ENCODE measurements at regions not wholly inside any gene's neighbourhood (a gene's known extent, or its start where the extent isn't known, plus 50 kb on each side); places are given as distances from the start of the nearest gene placed in this dataset.

DNA sequence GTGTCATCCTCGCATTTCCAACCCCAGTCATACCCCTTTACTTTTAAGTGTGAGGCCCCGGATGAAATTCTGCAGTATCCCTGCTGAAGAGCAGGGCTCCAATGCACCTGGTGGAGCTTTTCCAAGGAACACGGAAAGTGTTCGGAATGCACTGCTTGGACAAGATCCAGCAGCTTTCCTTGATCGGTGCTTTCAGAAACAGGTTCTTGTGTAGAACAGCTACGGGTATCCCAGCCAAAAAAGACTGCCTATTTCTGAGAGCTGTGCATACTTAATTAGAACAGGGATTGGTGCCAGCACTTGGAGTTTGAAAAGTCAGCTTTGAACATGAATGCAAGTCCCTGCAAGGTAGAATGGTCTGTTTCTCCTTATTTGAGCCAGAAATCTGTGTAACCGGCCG lies 87.2 kb upstream of the C1QTNF9B start:
- no peak for DNase-seq

DNA sequence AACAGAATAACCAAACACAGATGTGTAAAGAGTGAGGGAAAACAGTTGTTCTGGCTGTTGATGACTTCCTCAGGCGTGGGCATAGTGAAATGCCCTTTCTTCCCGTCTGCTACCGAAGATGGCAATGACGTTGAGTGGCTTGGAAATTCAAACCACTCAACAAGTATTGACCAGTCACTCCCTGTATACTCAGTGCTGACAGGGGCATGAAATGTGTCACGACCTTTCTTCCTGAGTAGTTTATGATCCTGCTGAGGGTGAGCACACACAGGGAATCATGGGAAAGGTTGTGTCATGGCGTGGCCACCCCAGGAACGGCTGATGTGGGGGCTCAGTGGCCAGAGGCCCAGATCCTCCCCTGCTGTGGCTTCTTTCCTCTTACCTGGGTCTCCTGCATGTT lies 87.8 kb upstream of the C1QTNF9B start:
- no peak for DNase-seq

DNA sequence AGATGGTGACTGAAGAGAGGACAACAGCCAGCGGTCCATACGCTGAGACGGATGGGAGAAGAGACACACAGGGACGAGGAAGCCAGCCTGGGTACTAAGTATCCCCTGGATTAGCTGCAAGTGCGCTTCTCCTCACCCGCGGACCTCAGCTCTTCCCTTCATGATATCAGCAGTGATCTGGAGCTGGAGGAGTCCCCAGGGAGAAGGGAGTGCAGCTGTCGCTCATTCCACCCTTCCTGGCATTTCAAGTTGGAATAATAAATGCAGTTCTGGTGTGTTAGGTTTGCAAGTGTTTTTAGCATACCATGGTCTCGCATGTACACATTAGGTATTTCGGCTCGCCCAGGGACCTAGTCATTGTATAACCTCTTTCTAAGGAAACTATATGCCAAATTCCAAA lies 88.5 kb upstream of the C1QTNF9B start:
- DNase-seq = no peak

DNA sequence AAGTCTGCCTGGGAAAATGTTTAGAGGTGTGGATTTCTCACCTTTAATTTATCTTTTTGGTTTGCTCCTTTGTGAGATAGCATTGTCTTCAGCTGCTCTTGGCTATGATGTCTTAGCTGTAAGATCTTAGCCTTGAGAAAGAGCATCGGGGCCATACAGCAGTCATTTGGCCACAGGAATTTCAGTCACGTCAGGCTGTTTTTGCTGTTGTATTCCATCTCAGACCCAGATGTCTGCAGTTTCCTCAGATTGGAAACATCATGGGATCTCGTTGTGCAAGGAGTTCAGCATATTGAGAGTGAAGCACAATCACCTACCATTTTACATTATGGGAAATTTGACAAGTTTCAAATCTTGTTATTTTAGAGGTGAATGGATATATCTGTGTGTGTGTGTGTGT lies 89.3 kb upstream of the C1QTNF9B start:
- DNase-seq = no peak

DNA sequence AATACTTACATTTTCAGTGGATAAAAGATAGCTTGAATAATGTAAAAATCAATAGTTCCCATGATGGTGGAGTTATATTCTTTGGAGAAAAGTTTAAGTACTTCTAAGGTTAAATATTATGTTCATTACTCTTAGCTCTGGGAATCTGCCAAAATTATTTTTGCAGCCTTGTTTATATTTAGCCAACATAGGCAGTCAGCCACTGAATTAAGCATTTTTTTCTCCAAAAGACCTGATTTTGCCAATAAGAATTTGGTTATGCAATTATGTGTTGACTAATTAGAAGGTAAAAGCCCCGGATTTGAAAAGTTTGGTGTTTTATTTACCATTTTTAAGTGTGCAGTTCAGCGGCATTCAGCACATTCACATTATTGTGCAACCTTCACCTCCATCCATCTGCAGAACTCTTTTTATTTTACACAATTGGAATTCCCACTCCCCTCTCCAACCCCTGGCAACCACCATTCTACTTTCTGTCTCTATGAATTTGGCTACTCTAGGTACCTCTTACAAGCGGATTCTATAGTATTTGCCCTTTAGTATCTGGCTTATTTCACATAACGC lies 90.1 kb upstream of the C1QTNF9B start:
- DNase-seq = no peak

DNA sequence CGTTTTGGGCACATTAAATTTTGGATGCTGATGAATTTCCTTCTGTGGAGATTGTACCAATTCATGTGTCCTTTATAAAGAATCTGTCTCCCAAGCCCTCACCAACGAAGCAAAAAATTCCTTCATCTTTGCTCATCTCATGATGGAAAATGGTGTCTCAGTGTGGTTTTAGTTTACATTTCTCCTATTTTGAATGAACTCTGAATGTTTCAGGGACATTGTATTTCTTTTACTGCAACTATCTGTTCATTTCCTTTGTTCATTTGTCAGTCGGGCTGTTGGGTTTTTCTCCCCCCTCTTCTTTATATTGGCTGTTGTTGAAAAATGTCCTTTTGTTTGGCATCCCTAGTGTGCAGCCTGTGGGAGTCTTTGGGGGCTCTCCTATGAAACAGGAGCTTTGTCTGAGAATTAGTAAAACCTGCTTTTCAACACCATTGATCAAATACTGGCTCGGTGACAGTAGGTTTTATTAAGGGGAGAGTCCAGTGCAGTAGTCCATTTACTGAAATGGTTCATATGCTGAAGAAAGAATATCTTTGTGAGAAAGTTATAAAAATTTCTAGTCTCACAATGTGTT lies 91.3 kb upstream of the C1QTNF9B start:
- no peak for DNase-seq

DNA sequence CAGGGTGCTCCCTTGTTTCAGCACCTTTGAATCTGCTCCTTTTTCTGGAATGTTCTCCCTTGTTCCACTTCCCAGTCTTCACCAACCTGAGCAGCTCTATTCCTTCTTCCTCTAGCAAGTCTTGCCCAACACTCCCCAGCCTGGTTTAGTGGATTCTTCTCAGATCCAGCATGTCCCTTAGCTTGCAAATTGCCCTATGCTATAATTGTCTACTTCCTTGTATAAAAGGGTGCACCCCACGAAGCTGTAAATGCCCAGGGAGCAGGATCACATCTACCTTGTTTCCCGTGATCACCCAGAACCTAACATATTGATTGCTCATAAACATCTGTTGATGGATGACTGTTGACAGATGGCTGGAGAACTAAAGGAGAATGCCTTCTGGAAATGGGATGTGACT lies 93.2 kb upstream of the C1QTNF9B start:
- DNase-seq = no peak

DNA sequence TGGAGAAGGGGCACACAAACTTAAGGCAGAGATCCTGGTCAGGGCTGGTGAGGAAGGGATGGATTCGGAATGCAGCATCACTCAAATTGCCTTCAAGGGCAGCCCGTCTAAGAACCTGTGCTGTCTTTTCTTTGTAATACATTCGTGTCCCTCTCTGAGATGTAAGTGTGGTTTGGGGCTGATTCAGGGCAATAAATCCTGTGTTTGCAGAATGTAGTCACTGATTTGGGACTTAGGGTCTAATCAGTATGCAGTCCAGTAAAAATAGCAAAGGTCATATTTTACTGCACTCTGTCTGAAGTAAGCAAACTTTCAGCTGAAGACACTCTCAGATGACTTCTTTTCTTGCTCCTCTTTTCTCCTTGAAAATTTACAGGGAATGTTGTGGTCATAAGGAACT lies 93.8 kb upstream of the C1QTNF9B start:
- no peak for DNase-seq

DNA sequence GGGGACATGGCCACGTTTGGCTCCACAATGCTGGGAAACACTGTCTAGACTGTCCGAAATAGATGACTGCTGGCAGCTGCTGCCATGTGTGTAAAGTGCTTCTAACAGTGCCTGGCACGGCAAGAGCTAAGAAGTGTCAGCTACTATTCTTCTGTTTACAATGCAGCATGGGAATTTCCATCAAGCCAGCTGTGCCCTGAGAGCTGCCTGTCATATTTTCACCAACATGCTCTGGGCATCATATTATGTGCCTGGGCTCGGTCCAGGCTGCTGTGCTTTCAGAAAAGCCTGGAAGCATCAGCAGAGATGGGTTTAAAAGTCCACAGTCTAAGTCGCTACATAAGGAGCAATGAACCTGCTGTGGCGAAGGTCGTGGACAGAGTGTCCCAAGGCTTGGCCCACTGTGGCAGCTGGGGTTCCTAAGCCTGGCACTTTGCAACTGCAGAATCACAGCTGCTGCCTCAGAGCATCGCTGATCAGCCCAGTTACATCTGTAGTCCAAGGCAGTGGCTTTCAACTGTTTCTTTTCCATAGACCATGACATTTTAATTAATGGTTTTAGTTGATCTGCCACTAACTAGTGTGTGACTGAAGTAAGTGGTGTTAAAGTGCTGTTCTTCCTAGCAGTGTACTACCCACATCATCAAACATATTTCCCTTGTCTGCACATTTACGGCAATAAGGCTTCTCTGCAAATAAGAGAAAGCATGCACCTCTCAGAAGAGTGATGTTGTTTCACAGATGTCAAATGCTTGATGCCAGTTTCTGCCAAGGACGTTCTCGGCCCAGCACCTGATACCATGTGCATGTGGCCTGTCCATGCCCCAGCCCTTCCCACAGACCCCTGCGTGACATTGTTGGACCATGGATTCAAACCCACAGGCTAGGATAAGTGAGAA lies 95.7 kb upstream of the C1QTNF9B start:
- DNase-seq = no peak

DNA sequence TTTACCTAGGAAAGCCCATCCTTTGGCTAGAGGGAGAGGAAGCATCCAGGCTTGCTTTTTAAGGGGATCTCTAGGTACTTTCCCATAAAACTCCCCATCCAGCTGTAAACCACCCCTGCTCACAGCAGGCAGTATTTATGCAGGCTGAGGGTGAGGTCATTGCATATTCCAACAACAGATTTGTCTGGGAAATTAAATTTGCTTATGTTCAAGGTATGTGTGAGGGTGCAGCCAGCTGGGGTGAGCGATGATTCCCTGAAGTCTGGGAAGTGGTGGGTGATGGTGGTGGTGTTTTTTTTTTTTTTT lies 96.3 kb upstream of the C1QTNF9B start:
- no peak for DNase-seq

DNA sequence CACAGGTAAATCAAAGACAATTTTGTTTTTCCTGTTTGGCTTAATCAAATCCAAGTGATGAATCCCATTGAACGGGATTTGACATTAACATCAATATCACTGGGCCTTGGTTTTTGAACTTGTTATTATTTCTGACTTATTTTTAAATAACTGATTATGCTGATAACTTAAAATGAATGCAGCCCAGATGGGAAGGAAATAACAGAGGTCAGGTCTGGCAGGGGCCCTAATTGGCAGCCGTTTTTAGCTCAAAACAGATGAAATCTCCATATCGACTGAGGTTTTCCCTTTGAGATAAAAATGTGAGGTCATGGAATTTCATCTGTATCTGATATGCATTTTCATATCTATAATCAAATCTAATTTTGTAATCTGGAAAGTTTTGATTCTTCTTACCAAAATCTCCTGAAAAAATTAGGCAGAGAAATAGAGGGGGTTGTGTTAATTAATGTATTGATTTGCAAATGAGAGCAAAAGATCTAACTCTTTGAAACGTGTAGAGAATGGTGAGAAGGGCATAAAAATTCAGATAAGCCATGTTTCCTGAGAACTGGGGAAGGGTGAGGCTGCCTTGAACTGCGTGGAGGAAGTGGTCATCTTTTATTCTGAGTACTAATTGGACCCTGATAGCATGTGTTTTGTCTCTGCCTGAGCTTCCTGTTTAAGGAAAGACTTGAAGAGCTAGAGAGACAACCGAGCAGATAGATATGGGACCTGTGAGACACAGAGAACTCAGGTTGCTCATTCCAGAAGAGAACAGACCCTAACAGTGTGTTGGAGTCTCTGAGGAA lies 98.2 kb upstream of the C1QTNF9B start:
- DNase-seq = no peak

DNA sequence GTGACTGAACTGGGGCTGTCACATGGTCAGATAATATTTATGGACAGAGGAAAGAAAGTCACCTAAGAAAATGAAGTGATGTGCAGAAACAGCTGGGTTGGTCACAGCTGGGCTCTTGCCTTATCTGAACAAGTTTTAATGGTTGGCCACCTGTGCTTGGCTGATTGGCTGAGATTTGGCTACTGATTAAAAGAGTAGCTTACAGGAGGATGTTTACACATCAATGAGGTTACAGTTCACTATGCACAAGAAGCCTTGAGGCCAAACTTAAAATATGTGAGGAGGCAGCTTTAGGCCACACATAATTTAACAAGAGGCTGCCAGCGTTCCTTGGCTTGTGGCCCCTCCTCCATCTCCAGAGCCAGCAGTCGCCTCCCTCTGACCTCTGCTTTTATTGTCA lies 99.2 kb upstream of the C1QTNF9B start:
- DNase-seq = no peak

DNA sequence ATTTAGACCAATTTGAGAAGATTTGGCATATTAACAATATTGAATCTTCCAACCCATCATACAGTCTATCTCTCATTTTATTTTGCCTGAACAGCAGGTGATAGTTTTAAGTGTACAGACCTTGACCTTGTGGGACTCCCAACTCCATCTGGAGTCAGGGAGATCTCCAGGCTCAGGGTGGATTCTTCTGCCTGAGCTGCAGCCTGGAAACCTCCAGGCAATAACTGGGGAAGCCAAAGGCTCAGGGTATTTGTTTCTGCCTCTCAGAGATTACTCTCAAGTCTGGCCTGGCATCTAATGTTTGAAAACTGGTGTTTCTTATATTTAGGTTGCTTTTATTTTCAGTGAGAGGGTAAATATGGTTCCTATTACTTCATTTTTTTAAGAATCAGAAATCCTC lies 102.1 kb upstream of the C1QTNF9B start:
- no peak for DNase-seq

DNA sequence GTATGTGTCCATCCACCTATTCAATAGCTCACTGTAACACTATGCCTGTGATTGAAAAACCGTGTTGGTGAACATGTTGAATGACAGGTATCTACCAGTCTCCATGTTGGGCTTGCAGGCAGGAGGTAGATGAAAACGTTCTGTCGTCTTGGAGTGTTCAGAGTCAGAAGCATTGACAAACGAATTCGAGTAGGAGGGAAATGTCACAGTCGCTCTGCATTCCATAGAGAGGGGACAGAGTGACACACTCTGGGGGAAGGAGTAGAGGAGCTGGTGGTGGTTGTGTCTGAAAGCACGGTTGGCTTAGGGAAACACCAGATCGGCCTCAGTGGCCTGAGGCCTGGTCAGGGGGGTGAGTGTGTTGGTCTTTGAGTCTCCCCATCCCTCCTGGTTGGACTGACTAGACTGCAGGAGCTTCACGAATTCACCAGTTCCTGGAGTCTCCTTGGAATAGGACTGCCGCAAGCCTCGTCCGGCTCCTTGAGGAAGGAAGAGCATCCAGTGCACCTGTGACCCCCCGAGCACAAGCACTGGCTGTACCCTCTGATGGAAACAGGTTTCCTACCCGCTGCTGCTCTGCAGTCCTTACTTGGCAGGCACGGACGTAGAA lies 105.0 kb upstream of the C1QTNF9B start:
- DNase-seq = no peak

DNA sequence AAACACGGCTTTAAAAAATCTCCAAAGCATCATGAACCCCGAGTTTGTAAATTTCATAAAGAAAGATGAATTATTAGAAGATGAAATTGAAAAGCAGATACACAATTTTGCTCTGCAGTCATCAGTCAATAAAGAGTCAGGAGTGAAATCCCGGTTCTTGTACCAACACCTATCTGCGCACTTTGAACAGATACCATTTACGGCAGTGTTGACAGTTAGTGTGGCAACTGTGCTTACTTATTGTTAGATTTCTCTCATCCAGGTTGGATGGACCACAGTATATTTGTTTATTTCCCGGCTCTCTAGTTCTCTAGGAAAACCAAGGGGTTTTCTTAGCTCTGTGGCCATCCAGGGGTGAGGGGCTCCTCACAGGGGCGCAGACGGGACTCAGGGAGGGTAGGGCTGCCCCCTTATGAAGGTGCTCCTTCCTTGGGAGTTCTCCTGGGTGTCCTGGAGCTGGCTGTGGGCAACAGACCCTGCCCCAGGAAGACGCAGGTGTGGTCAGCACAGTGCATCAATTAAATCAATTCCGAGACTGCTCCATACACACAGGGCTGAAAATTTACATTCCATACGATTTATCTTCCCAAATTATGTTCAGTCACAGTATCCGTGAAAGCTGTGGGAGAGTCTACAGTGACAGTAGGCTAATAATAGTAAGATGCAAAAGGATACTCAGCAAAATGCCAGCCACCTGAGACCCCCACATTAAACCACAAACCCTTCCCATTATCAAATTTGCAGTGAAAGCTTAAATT lies 107.0 kb upstream of the C1QTNF9B start:
- DNase-seq = no peak

DNA sequence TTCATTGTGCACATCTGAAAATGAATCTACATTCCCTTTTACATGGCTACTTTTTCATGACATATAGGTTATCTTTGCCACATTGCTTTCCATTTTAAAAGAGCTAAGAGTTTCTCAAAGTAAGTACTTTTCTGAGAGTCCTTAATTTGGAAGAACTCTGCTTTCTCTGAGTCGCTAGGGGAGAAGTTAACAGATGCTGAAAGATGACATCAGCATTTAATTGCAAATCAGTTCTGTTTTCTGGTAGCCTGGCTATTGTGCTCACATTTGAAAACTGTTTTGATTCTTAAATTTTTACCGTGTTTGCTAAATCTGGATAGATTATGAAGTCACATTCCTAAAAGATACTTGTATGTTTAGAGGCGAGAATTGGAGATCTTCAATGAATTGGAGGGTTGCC lies 107.7 kb upstream of the C1QTNF9B start:
- no peak for DNase-seq

DNA sequence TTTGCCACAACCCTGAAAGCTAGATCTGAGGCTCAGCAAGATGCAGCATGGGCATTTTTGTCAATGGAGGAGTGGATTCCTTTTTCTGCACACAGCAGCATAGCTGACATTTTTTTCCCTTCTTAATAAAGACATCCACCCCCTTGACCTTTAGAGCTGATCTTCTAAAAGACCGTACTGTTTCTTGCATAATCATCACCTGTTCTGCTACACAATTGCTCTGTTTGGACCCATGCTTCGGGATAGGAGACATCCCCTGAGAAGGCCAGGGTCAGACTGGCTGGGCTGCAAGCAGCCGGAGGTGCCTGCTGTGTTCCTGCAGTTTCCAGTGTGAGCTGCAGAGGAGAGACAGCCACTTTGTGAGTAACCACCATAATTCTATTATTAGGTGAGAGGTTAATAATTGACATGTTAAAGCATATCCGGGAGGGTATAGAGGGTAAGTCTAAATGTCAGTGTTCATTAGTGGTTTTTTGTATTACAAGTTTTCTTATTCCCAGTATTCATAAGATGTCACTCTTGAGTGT lies 108.5 kb upstream of the C1QTNF9B start:
- no peak for DNase-seq

DNA sequence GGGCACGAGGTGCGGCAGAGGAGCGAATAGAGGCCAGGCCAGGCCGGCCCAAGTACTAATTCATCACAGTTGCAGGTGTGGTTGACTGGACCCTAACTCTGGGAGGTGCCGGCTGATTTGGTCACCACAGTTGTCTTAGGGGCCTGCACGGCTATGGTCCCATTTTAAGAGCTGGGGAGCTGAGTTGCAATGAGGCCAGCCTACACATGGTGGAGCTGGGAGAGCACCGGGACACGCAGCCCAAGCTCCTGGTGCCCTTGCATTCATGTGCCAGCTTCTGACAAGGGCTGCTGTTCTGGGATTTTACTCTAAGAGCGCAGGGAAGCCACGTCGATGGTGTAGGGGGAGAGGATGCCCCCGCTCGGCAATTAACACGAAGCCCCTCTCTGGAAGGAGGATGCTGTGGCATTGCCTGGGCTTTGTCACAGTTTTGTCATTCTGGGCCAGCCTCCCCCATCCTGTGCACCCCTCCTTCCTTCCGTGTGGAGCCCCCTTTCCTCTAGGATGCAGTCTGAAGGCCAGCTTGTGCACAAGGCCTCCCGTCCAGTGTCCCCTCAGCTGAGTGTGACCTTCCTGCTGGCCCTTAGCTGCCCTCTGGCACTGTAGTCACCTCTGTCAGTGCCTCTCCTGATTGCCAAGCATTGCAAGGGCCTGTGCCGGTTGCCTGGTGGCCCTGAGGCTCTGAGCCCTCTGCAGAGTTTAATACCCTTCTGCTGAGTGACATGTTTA lies 109.4 kb upstream of the C1QTNF9B start:
- no peak for DNase-seq

DNA sequence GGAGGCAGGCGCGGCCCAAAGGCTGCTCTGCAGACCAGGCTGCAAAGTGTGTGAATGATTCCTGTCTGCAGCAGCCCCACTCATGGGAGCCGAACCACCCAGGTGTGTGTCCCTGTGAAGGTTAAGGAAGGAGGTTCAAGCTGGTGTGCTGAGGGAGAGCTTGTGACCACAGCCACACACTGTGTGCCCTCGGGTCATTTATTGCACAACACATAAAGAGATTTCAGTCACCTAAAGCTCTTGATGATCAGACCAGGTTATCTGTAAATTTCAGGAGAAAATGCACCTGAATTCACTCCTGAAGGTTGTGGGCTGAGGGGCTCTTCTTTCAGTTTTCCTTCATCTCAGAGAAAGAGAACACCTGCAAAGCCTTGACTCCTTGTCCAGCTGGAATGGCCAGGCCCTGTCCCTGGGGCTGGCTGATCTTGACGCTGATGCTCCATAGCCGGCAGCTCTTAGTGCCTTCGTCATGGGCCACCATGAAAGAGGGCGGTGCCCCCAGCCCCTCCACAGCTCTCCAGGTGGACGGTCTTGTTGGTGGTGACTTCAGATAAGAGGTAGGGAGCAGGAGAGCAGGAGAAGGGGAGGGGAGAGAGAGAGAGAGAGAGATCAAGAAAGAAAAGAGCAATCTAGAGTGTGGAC lies 110.8 kb upstream of the C1QTNF9B start:
- no peak for DNase-seq

DNA sequence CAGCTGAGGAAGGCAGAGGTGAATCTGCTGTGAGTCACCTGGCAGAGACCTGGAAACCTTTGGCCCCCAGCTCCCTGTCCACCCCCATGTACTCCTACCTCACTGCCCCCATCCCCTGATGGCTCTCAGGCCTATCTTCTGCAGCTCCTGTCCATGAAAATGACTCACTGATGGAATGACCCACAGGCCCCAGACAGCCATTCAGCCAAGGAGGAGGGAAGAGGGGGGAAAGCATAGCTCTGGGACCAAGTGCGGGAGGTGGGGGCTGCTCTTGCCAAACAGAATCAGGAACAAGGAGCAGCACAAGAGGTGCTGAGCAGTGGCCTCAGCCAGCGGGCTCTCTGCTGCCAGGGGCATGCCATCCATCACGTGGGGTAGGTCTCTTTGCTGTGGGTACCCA lies 111.4 kb upstream of the C1QTNF9B start:
- DNase-seq = no peak

DNA sequence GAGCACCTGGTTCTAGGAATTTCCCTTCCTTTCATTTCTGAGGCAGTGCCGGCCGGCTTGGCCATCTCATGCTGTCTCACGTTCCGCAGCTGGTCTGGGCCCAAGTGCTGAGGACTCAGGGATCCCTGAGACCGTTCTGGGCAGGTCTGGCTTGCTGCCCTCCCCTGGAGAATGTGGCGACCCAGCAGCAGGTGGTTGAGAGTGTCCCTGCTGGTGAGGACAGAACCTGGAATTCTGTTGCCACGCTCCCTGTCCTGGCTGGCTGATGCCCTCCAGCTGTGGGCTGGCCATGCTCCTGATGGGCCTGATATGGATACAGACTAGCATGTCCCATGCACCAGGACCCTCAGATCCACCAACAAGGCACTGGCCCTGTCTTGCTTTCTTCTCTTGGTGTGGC lies 114.0 kb upstream of the C1QTNF9B start:
- no peak for DNase-seq
